ENCODE measurements at regions not wholly inside any gene's neighbourhood (a gene's known extent, or its start where the extent isn't known, plus 50 kb on each side); places are given as distances from the start of the nearest gene placed in this dataset.

DNA sequence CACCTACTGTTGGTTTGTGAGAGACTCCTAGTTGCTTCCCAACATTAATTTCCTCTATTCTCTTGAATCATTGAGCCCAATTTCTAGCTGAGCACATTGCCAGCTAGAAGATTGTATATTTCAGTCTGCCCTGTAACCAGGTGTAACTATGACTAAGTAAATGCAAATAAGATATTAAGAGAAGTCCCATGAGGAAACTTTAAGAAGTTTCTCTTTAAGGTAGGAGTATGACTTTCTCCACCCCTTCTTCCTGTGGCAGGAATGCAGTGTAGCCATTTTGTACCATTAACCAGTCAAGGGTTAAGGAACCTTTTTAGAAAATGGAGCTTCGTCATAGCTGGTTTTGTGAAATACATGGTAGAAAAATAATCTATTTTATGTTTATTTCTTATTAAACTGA is 534.2 kb upstream of the RGS18 start (continued):
- TF ChIP-seq, protein P1, sequence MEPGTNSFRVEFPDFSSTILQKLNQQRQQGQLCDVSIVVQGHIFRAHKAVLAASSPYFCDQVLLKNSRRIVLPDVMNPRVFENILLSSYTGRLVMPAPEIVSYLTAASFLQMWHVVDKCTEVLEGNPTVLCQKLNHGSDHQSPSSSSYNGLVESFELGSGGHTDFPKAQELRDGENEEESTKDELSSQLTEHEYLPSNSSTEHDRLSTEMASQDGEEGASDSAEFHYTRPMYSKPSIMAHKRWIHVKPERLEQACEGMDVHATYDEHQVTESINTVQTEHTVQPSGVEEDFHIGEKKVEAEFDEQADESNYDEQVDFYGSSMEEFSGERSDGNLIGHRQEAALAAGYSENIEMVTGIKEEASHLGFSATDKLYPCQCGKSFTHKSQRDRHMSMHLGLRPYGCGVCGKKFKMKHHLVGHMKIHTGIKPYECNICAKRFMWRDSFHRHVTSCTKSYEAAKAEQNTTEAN (CRISPR knock-in tag; IDR thresholded peaks at IDR 0.05): no peak
- no peak for TF ChIP-seq NR1H2 (CRISPR knock-in tag; IDR thresholded peaks at IDR 0.05)
- TF ChIP-seq CREM (CRISPR knock-in tag; IDR thresholded peaks at IDR 0.05): no peak
- TF ChIP-seq PRRX2 (CRISPR knock-in tag; IDR thresholded peaks at IDR 0.05): no peak
- TF ChIP-seq SMAD4 (CRISPR knock-in tag; IDR thresholded peaks at IDR 0.05): no peak
- no peak for TF ChIP-seq SP1 (CRISPR knock-in tag; conservative IDR thresholded peaks at IDR 0.05)
- TF ChIP-seq TEAD1 (CRISPR knock-in tag; IDR thresholded peaks at IDR 0.05): no peak
- TF ChIP-seq, protein P2, sequence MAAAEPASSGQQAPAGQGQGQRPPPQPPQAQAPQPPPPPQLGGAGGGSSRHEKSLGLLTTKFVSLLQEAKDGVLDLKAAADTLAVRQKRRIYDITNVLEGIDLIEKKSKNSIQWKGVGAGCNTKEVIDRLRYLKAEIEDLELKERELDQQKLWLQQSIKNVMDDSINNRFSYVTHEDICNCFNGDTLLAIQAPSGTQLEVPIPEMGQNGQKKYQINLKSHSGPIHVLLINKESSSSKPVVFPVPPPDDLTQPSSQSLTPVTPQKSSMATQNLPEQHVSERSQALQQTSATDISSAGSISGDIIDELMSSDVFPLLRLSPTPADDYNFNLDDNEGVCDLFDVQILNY (CRISPR knock-in tag; IDR thresholded peaks at IDR 0.05): no peak
- TF ChIP-seq ESRRA (CRISPR knock-in tag; IDR thresholded peaks at IDR 0.05; ENCODE audit: borderline replicate concordance): no peak
- no peak for TF ChIP-seq MYBL2 (CRISPR knock-in tag; IDR thresholded peaks at IDR 0.05)
- TF ChIP-seq ZNF138 (CRISPR knock-in tag; conservative IDR thresholded peaks at IDR 0.05): no peak

DNA sequence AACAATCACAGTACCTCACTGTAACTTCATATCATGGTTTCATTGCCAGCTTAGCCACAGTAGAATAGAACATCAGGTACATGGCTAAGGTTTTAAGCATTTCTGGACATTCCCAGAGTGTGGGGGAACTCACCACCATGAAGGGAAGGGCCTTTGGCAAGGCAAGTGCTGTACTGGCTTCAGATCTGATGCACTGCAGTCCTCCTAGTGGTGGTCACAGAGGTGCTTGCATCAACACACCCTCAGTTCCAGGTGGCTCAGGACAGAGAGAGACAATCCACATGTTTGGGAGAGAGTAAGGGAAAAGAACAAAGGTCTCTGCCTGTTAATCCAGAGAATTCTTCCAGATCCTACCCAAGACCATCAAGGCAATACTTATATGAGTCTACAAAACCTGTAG is 528.4 kb upstream of the RGS18 start:
- ChIA-PET CTCF (no interaction called here), POLR2A (no interaction called here)
- Mint-ChIP-seq H3K36me3 (no peaks in the 10 kb centered on the region), H3K4me1 (no peaks in the 10 kb centered on the region), H3K4me3 (no peak overlapping the region), H3K27me3 (ENCODE audit: low read depth) (no peaks in the 10 kb centered on the region), H3K27ac (no peak overlapping the region), H3K9me3 (no peaks in the 10 kb centered on the region)
- ATAC-seq: peak; percentile 100
- no peak for TF ChIP-seq JUN (CRISPR knock-in tag; IDR thresholded peaks at IDR 0.05)
- TF ChIP-seq JAZF1 (CRISPR knock-in tag; IDR thresholded peaks at IDR 0.05): no peak
- no peak for TF ChIP-seq NR3C1 (CRISPR knock-in tag; conservative IDR thresholded peaks at IDR 0.05; ENCODE audit: low read depth)
- TF ChIP-seq, protein P3, sequence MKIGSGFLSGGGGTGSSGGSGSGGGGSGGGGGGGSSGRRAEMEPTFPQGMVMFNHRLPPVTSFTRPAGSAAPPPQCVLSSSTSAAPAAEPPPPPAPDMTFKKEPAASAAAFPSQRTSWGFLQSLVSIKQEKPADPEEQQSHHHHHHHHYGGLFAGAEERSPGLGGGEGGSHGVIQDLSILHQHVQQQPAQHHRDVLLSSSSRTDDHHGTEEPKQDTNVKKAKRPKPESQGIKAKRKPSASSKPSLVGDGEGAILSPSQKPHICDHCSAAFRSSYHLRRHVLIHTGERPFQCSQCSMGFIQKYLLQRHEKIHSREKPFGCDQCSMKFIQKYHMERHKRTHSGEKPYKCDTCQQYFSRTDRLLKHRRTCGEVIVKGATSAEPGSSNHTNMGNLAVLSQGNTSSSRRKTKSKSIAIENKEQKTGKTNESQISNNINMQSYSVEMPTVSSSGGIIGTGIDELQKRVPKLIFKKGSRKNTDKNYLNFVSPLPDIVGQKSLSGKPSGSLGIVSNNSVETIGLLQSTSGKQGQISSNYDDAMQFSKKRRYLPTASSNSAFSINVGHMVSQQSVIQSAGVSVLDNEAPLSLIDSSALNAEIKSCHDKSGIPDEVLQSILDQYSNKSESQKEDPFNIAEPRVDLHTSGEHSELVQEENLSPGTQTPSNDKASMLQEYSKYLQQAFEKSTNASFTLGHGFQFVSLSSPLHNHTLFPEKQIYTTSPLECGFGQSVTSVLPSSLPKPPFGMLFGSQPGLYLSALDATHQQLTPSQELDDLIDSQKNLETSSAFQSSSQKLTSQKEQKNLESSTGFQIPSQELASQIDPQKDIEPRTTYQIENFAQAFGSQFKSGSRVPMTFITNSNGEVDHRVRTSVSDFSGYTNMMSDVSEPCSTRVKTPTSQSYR (CRISPR knock-in tag; IDR thresholded peaks at IDR 0.05): no peak
- no peak for TF ChIP-seq ZNF232 (CRISPR knock-in tag; IDR thresholded peaks at IDR 0.05)
- TF ChIP-seq, protein P4, sequence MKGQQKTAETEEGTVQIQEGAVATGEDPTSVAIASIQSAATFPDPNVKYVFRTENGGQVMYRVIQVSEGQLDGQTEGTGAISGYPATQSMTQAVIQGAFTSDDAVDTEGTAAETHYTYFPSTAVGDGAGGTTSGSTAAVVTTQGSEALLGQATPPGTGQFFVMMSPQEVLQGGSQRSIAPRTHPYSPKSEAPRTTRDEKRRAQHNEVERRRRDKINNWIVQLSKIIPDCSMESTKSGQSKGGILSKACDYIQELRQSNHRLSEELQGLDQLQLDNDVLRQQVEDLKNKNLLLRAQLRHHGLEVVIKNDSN (CRISPR knock-in tag; IDR thresholded peaks at IDR 0.05): no peak
- TF ChIP-seq, protein P5, sequence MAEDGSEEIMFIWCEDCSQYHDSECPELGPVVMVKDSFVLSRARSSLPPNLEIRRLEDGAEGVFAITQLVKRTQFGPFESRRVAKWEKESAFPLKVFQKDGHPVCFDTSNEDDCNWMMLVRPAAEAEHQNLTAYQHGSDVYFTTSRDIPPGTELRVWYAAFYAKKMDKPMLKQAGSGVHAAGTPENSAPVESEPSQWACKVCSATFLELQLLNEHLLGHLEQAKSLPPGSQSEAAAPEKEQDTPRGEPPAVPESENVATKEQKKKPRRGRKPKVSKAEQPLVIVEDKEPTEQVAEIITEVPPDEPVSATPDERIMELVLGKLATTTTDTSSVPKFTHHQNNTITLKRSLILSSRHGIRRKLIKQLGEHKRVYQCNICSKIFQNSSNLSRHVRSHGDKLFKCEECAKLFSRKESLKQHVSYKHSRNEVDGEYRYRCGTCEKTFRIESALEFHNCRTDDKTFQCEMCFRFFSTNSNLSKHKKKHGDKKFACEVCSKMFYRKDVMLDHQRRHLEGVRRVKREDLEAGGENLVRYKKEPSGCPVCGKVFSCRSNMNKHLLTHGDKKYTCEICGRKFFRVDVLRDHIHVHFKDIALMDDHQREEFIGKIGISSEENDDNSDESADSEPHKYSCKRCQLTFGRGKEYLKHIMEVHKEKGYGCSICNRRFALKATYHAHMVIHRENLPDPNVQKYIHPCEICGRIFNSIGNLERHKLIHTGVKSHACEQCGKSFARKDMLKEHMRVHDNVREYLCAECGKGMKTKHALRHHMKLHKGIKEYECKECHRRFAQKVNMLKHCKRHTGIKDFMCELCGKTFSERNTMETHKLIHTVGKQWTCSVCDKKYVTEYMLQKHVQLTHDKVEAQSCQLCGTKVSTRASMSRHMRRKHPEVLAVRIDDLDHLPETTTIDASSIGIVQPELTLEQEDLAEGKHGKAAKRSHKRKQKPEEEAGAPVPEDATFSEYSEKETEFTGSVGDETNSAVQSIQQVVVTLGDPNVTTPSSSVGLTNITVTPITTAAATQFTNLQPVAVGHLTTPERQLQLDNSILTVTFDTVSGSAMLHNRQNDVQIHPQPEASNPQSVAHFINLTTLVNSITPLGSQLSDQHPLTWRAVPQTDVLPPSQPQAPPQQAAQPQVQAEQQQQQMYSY (CRISPR knock-in tag; IDR thresholded peaks at IDR 0.05): no peak
- DNase-seq (ENCODE audit: low spot score): peak; percentile 33
